ENCODE measurements at regions not wholly inside any gene's neighbourhood (a gene's known extent, or its start where the extent isn't known, plus 50 kb on each side); places are given as distances from the start of the nearest gene placed in this dataset.
"Not testable (repeated sequence)": the region's sequence is repeated elsewhere in the genome, so short reads cannot be mapped to it uniquely, and the experiment has no call there.

DNA sequence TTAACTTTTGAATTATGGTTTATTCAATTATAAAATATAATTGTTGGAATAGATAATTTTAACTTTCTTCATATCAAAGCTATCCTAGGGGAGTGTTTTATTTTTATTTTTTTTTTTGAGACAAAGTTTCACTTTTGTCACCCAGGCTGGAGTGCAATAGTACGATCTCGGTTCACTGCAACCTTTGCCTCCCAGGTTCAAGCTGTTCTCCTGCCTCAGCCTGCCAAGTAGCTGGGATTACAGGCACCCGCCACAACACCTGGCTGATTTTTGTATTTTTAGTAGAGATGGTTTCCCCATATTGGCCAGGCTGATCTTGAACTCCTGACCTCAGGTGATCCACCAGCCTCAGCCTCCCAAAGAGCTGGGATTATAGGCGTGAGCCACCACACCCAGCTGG is 489.0 kb upstream of the GRIN3A start:
- not testable (repeated sequence) for TF ChIP-seq POLR2A (IDR thresholded peaks at IDR 0.05; ENCODE audit: low read depth)
- TF ChIP-seq, protein P1, sequence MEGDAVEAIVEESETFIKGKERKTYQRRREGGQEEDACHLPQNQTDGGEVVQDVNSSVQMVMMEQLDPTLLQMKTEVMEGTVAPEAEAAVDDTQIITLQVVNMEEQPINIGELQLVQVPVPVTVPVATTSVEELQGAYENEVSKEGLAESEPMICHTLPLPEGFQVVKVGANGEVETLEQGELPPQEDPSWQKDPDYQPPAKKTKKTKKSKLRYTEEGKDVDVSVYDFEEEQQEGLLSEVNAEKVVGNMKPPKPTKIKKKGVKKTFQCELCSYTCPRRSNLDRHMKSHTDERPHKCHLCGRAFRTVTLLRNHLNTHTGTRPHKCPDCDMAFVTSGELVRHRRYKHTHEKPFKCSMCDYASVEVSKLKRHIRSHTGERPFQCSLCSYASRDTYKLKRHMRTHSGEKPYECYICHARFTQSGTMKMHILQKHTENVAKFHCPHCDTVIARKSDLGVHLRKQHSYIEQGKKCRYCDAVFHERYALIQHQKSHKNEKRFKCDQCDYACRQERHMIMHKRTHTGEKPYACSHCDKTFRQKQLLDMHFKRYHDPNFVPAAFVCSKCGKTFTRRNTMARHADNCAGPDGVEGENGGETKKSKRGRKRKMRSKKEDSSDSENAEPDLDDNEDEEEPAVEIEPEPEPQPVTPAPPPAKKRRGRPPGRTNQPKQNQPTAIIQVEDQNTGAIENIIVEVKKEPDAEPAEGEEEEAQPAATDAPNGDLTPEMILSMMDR (IDR thresholded peaks at IDR 0.05) = not testable (repeated sequence)

Data from esophagus muscularis mucosa (tissue), 3 donors.